Subcutaneous abdominal adipose tissue (tissue), 5 donors: ENCODE measurements at regions not wholly inside any gene's neighbourhood (a gene's known extent, or its start where the extent isn't known, plus 50 kb on each side); places are given as distances from the start of the nearest gene placed in this dataset.

ENCODE experiments used
- H3K27ac ChIP-seq: one replicate; pipeline ENCODE4 v1.7.0; 2013; ENCODE audit warnings: low read depth, mild to moderate bottlenecking, inconsistent platforms, low read length, moderate library complexity
- H3K27me3 ChIP-seq, 5 donors: one replicate each; pipeline ENCODE4 v1.7.0; 2013; ENCODE audit warnings: low read length in 5 of 5, inconsistent platforms in 1 of 5; ENCODE audit not compliant: control insufficient read depth in 5 of 5, insufficient read depth in 4 of 5
- H3K36me3 ChIP-seq, 5 donors: one replicate each; pipeline ENCODE4 v1.7.0; 2013; ENCODE audit warnings: low read length in 5 of 5; ENCODE audit not compliant: control insufficient read depth in 5 of 5, insufficient read depth in 5 of 5
- H3K4me1 ChIP-seq, 5 donors: one replicate each; pipeline ENCODE4 v1.7.0; 2013; ENCODE audit warnings: low read length in 5 of 5, mild to moderate bottlenecking in 3 of 5, moderate library complexity in 1 of 5; ENCODE audit not compliant: control insufficient read depth in 5 of 5, insufficient read depth in 5 of 5
- H3K4me3 ChIP-seq, 5 donors: one replicate each; pipeline ENCODE4 v1.7.0; 2013; ENCODE audit warnings: low read length in 5 of 5, low read depth in 1 of 5
- H3K9ac ChIP-seq, 5 donors: one replicate each; pipeline ENCODE4 v1.7.0; 2013; ENCODE audit warnings: low read length in 5 of 5, mild to moderate bottlenecking in 4 of 5, moderate library complexity in 3 of 5
- H3K9me3 ChIP-seq, 5 donors: one replicate each; pipeline ENCODE4 v1.7.0; 2013; ENCODE audit warnings: low read length in 5 of 5; ENCODE audit not compliant: control insufficient read depth in 5 of 5
- donor health status: healthy.
- donor health status: healthy.
- donor health status: healthy.
- donor health status: healthy.
- donor health status: healthy.

DNA sequence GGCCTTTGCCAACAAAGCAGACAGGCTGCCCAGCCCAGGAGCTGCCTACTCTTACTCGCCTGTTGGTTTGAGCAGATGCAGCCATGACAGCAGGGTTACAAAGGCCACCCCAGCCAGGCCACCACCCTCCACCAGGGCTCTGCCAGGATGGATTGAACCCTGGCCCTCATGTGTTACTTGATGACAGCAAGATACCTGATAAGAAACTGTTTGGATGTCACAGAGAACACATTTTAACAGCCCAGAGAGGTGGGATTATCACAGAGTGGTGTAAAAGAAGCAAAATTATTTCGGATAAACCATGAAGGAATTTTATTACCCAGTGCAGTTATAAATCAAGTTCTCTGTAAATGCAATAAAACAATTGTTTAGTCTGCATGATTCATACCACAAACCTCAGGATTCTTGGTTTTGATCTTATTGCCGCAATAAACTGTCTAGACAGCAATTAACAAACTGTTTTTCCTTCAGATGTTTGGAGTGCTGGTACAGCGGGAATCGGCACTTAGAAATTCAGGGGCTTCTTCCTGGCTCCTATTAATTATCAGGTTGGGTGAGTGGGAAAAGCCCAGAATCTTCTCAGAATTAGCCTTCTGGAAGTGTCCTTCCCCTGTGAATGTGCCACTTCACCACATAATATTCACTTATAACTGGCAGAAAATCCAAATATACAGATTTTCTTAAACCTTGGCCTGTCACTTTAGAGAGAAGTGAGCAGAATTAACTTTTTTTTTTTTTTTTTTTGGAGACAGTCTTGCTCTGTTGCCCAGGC lies 58.0 kb upstream of the SALL4 start:
- Histone ChIP-seq H3K36me3 (no peaks in the 10 kb centered on the region), H3K4me1 (peaks cover 0 to 2% (median 0%) of the 10 kb centered on the region in 5 donors), H3K4me3 (no peak overlapping the region), H3K9ac (no peak overlapping the region), H3K27me3 (peaks cover 0 to 7% (median 4%) of the 10 kb centered on the region in 5 donors), H3K27ac (no peak overlapping the region), H3K9me3 (no peaks in the 10 kb centered on the region)

DNA sequence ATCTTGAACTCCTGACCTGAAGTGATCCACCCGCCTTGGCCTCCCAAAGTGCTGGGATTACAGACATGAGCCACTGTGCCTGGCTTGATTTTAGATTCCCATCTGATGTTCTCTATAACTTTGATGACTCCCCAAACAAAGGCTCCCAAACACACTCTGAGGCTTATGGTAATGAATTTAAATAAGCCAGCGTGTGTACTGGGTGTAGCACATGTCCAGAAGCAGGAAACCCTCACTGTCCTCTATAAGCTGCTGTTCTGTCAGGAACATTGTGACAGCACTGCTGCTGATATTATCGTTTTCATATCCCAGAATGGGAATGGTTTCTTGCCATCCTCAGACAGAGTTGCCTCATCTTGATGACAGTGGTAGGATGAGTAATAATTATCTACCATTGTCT lies 54.1 kb upstream of the SALL4 start:
- Histone ChIP-seq H3K27ac (no peak overlapping the region), H3K36me3 (no peaks in the 10 kb centered on the region), H3K4me3 (no peak overlapping the region), H3K9me3 (no peaks in the 10 kb centered on the region), H3K4me1 (no peaks in the 10 kb centered on the region), H3K27me3 (peaks cover 0 to 2% (median 0%) of the 10 kb centered on the region in 5 donors), H3K9ac (no peak overlapping the region)

DNA sequence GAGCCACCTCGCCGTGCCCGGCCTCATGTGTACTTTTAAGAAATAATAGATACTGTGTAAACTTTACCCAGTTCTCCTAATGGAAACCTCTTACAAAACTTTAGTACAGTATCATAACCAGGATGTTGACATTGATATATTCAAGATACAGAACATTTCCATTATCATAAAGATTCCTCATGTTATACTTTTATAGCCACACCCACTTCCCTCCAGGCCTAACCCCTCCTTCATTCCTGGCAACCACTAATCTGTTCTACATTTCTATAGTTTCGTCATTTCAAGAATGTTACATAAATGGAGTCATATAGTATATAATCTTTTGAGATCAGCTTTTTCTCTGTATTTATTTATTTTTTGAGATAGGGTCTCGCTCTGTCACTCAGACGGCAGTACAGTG lies 52.6 kb upstream of the SALL4 start:
- peaks cover 0 to 2% (median 0%) of the 10 kb centered on the region in 5 donors for H3K27me3 ChIP-seq
- H3K27ac ChIP-seq, result no peak overlapping the region
- no peaks in the 10 kb centered on the region for H3K36me3 ChIP-seq
- no peaks in the 10 kb centered on the region for H3K9me3 ChIP-seq
- no peak overlapping the region for H3K9ac ChIP-seq
- H3K4me1 ChIP-seq, result no peaks in the 10 kb centered on the region
- H3K4me3 ChIP-seq, result no peak overlapping the region
